ENCODE measurements at regions not wholly inside any gene's neighbourhood (a gene's known extent, or its start where the extent isn't known, plus 50 kb on each side); places are given as distances from the start of the nearest gene placed in this dataset.

DNA sequence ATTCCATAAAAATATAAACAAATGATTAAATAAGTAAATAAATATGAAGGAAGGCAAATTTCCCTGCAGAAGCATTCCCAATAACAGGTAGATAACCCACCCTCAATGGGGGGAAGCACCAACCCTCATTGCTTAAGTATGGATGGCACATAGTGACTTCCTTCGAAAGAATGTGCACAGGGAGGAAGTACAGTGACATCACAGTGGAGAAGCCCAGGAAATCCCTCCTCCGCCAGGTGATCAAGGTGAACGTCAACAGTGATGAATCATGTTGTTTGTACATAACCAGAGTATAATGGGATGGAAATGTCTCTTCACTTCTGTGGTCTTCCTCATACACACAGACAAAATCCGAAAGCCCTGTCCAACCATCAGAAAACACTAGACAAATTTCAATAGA is 267.9 kb downstream of the THBS2 start:
- H2AFZ ChIP-seq (ENCODE audit: low read depth): no peak overlapping the region
- no peak overlapping the region for H3K4me3 ChIP-seq (IDR thresholded peaks at IDR 0.05; ENCODE audit: insufficient read depth, low read depth, low read length)
- no peaks in the 10 kb centered on the region for H3K27me3 ChIP-seq (ENCODE audit: insufficient read depth, low read depth)
- no peaks in the 10 kb centered on the region for H3K4me1 ChIP-seq (ENCODE audit: low read depth, poor library complexity, severe bottlenecking)
- no peak overlapping the region for H3K9ac ChIP-seq
- no peaks in the 10 kb centered on the region for H4K20me1 ChIP-seq (ENCODE audit: insufficient read depth)
- H3K4me2 ChIP-seq: no peak overlapping the region
- H3K27ac ChIP-seq: no peak overlapping the region
- H3K79me2 ChIP-seq (ENCODE audit: insufficient read depth, low read depth): no peaks in the 10 kb centered on the region
- TF ChIP-seq, protein P1, sequence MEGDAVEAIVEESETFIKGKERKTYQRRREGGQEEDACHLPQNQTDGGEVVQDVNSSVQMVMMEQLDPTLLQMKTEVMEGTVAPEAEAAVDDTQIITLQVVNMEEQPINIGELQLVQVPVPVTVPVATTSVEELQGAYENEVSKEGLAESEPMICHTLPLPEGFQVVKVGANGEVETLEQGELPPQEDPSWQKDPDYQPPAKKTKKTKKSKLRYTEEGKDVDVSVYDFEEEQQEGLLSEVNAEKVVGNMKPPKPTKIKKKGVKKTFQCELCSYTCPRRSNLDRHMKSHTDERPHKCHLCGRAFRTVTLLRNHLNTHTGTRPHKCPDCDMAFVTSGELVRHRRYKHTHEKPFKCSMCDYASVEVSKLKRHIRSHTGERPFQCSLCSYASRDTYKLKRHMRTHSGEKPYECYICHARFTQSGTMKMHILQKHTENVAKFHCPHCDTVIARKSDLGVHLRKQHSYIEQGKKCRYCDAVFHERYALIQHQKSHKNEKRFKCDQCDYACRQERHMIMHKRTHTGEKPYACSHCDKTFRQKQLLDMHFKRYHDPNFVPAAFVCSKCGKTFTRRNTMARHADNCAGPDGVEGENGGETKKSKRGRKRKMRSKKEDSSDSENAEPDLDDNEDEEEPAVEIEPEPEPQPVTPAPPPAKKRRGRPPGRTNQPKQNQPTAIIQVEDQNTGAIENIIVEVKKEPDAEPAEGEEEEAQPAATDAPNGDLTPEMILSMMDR (conservative IDR thresholded peaks at IDR 0.05; ENCODE audit: low read depth, low read length): no peak
- H3K36me3 ChIP-seq (ENCODE audit: insufficient read depth): no peaks in the 10 kb centered on the region

DNA sequence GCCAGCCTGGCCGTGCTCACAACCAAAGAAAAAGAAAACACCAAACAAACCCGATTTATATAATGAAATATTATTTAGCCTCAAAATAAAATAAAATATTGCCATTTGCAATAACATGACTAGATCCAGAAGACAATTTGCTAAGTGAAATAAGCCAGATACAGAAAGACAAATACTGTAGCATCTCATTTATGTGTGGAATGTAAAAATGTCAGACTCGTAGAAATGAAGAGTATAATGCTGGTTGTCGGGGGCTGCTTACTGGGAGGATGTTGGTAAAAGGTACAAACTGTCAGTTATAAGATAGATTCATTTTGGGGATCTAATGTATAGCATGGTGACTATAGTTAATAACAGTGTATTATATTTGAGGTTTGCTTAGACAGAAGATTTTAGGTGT is 269.7 kb downstream of the THBS2 start:
- Histone ChIP-seq H2AFZ (ENCODE audit: low read depth) (no peak overlapping the region), H3K36me3 (ENCODE audit: insufficient read depth) (no peaks in the 10 kb centered on the region), H3K4me2 (no peak overlapping the region), H3K27me3 (ENCODE audit: insufficient read depth, low read depth) (no peaks in the 10 kb centered on the region), H3K4me3 (IDR thresholded peaks at IDR 0.05; ENCODE audit: insufficient read depth, low read depth, low read length) (no peak overlapping the region), H3K27ac (no peak overlapping the region), H4K20me1 (ENCODE audit: insufficient read depth) (no peaks in the 10 kb centered on the region), H3K79me2 (ENCODE audit: insufficient read depth, low read depth) (no peaks in the 10 kb centered on the region), H3K9ac (no peak overlapping the region), H3K4me1 (ENCODE audit: low read depth, poor library complexity, severe bottlenecking) (no peaks in the 10 kb centered on the region)
- TF ChIP-seq, protein P1 (conservative IDR thresholded peaks at IDR 0.05; ENCODE audit: low read depth, low read length): no peak

GRCh38 chr6:168981187-168981586 is 272.5 kb downstream of the THBS2 start:
- Histone ChIP-seq H3K27ac (no peak overlapping the region), H2AFZ (ENCODE audit: low read depth) (no peak overlapping the region), H3K36me3 (ENCODE audit: insufficient read depth) (no peaks in the 10 kb centered on the region), H4K20me1 (ENCODE audit: insufficient read depth) (no peaks in the 10 kb centered on the region), H3K79me2 (ENCODE audit: insufficient read depth, low read depth) (no peaks in the 10 kb centered on the region), H3K4me1 (ENCODE audit: low read depth, poor library complexity, severe bottlenecking) (no peaks in the 10 kb centered on the region), H3K4me3 (IDR thresholded peaks at IDR 0.05; ENCODE audit: insufficient read depth, low read depth, low read length) (no peak overlapping the region), H3K27me3 (ENCODE audit: insufficient read depth, low read depth) (no peaks in the 10 kb centered on the region), H3K9ac (no peak overlapping the region), H3K4me2 (no peak overlapping the region)
- TF ChIP-seq, protein P1 (conservative IDR thresholded peaks at IDR 0.05; ENCODE audit: low read depth, low read length): no peak

DNA sequence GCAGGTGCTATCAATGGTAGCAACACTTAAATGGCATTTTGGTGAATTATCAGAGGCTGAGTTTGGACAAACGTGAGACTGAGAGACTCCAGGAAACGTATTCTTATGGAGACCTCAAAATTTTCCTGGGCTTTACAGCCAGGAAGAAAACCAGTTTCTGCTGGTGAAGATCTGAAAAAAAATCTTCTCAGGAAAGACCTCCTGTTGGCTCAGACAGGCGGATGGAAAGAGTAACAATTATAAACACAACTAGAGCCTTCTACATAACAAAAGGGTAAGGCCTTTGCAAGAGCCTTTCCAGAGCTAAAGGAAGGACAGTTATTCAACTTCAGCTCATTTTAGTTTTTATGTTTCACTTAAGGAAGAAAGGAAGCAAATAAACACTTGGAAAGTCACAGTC is 274.4 kb downstream of the THBS2 start:
- H3K4me1 ChIP-seq (ENCODE audit: low read depth, poor library complexity, severe bottlenecking): no peaks in the 10 kb centered on the region
- no peaks in the 10 kb centered on the region for H3K79me2 ChIP-seq (ENCODE audit: insufficient read depth, low read depth)
- no peak overlapping the region for H2AFZ ChIP-seq (ENCODE audit: low read depth)
- H3K9ac ChIP-seq: no peak overlapping the region
- no peaks in the 10 kb centered on the region for H3K36me3 ChIP-seq (ENCODE audit: insufficient read depth)
- H4K20me1 ChIP-seq (ENCODE audit: insufficient read depth): no peaks in the 10 kb centered on the region
- H3K4me3 ChIP-seq (IDR thresholded peaks at IDR 0.05; ENCODE audit: insufficient read depth, low read depth, low read length): no peak overlapping the region
- H3K4me2 ChIP-seq: no peak overlapping the region
- no peak overlapping the region for H3K27ac ChIP-seq
- H3K27me3 ChIP-seq (ENCODE audit: insufficient read depth, low read depth): no peaks in the 10 kb centered on the region
- TF ChIP-seq, protein P1 (conservative IDR thresholded peaks at IDR 0.05; ENCODE audit: low read depth, low read length): no peak
